T-helper 2 cell treated with Interferon-gamma antibody and Interleukin-4, amounts not matched to agents 5 μg/mL and 100 μg/mL, for 36 hours (primary cell): ENCODE measurements at regions not wholly inside any gene's neighbourhood (a gene's known extent, or its start where the extent isn't known, plus 50 kb on each side); places are given as distances from the start of the nearest gene placed in this dataset.
A peak's percentile ranks its signal among the peaks of the same experiment; 100 is the strongest.
"Not testable (repeated sequence)": the region's sequence is repeated elsewhere in the genome, so short reads cannot be mapped to it uniquely, and the experiment has no call there.

Experiments
- DNase-seq: peaks from one replicate; pipeline ENCODE4 v3.0.0; 2021; ENCODE audit warnings: low spot score
- H3K27ac Mint-ChIP-seq: one replicate; pipeline ENCODE4 v1.8.0; 2021; ENCODE audit warnings: mild to moderate bottlenecking, mixed read lengths
- H3K27me3 Mint-ChIP-seq: one replicate; pipeline ENCODE4 v1.8.0; 2021; ENCODE audit warnings: low read depth, mixed read lengths
- H3K36me3 Mint-ChIP-seq: one replicate; pipeline ENCODE4 v1.8.0; 2021; ENCODE audit warnings: low read depth, mixed read lengths
- H3K4me1 Mint-ChIP-seq: one replicate; pipeline ENCODE4 v1.8.0; 2021; ENCODE audit warnings: low read depth, mixed read lengths
- H3K4me3 Mint-ChIP-seq: one replicate; pipeline ENCODE4 v1.8.0; 2022; ENCODE audit warnings: mild to moderate bottlenecking, moderate library complexity, mixed read lengths
- H3K9me3 Mint-ChIP-seq: one replicate; pipeline ENCODE4 v1.8.0; 2021; ENCODE audit warnings: mixed read lengths

DNA sequence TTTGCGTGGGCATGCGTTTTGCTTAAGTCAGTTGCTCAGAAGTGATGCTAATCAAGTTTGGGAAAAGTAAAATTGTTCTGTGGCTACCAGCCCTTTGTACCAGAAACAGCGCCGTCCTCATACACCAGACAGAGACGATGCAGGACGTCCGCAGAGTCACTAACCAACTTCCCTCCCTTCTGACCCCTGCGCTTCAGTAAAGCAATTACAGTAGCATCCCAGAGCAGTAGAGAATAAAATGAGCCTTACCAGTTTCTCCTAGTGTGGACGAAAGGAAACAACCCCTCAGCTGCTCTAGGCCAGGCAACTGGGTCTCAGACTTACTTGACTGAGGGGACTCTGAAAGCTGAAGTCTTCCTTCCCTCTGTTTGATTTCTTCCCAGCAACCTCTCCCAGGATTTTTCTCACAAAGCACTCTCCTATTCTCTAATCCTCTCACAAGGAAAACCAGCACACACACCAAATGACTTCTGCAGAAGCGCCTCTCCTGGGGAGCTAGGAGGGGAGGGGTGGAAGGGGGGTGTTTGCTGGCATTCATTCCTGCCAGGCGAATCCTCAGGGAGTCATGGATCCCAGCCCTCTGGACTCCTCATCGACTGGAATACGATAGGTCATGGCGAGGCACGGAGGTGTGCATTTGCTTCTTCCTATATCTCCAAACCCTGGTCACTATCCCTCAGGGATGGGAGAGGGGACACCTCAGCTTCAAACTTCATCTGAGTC is 56.0 kb upstream of the MID1 start:
- Mint-ChIP-seq H3K4me3 (no peak overlapping the region), H3K36me3 (no peaks in the 10 kb centered on the region), H3K27ac (no peak overlapping the region), H3K27me3 (no peaks in the 10 kb centered on the region), H3K4me1 (no peaks in the 10 kb centered on the region), H3K9me3 (no peaks in the 10 kb centered on the region)
- DNase-seq = no peak

DNA sequence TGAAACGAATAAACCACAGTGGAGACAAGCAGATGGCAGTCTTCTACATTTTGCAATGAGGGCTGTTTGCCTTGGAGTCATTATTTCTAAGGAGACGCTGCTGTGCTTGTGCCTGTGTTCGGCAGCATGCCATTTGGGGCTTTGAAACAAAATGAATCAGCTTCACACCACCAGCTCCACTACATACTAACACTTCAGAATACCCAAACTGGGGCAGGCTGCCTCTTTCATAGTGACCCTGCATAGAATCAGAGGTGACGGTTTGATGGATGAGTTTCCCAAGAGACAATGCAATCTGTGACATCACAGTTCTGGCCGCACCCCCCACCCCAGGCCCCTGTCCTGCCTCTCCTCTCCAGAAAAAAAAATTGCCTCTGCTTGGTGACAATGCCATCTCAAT is 57.1 kb upstream of the MID1 start:
- H3K4me1 Mint-ChIP-seq = no peaks in the 10 kb centered on the region
- no peak overlapping the region for H3K27ac Mint-ChIP-seq
- no peak for DNase-seq
- H3K36me3 Mint-ChIP-seq = no peaks in the 10 kb centered on the region
- H3K27me3 Mint-ChIP-seq = no peaks in the 10 kb centered on the region
- H3K4me3 Mint-ChIP-seq = no peak overlapping the region
- no peaks in the 10 kb centered on the region for H3K9me3 Mint-ChIP-seq

DNA sequence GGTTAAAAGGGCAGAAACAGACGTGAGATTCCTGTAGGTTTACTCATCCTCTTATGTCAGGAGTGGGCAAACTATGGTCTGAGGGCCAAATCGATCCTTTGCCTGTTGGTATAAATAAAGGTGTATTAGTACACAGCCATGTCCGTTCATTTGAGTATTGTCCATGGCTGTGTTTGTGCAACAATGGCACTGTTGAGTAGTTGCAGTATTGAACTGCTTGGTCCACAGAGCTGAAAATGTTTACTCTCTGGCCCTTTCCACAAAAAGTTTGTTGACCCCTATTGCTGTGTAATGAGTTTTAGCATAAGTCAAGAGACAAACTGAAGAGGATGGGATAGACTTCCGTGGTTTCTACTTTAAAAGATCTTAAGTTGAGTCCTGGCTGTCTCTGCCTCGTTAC is 59.0 kb upstream of the MID1 start:
- DNase-seq = no peak
- H3K27ac Mint-ChIP-seq = no peak overlapping the region
- no peaks in the 10 kb centered on the region for H3K9me3 Mint-ChIP-seq
- no peaks in the 10 kb centered on the region for H3K4me1 Mint-ChIP-seq
- no peaks in the 10 kb centered on the region for H3K36me3 Mint-ChIP-seq
- H3K4me3 Mint-ChIP-seq = no peak overlapping the region
- H3K27me3 Mint-ChIP-seq = no peaks in the 10 kb centered on the region

DNA sequence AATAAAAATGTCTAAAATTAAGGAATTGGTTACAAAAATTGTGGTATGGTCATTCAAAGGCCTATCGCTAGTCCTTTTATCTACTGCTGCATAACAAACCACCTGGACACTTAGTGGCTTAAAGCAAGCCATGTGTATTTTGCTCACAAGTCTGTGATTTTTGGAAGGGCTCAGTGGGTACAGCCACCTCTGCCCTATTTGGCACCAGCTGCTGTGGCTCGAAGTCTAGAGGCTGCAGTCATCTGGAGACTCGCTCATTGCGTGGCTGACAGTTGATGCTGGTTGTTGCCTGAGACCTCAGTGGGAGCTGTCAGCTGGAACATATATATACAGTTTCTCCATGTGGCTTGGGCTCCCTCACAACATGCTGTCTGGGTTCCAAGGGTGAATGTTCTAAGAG is 60.8 kb upstream of the MID1 start:
- H3K4me3 Mint-ChIP-seq = no peak overlapping the region
- H3K27me3 Mint-ChIP-seq = no peaks in the 10 kb centered on the region
- H3K9me3 Mint-ChIP-seq = no peaks in the 10 kb centered on the region
- no peak overlapping the region for H3K27ac Mint-ChIP-seq
- no peaks in the 10 kb centered on the region for H3K36me3 Mint-ChIP-seq
- DNase-seq = no peak
- H3K4me1 Mint-ChIP-seq = no peaks in the 10 kb centered on the region

DNA sequence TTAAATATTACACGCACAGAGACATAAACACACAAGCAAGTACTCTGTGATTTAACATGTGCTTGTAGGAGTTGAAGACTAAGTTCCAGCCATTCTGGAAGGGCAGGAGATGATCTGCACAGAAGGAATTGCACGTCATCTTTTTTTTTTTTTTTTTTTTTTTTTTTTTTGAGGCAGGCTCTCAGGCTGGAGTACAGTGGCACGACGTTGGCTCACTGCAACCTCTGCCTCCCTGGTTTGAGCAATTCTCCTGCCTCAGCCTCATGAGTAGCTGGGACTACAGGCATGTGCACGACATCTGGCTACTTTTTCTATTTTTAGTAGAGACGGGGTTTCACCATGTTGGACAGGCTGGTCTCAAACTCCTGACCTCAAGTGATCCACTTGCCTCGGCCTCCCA is 63.2 kb upstream of the MID1 start:
- H3K4me3 Mint-ChIP-seq, H3K27me3 Mint-ChIP-seq, H3K27ac Mint-ChIP-seq, H3K4me1 Mint-ChIP-seq, H3K9me3 Mint-ChIP-seq, DNase-seq, H3K36me3 Mint-ChIP-seq: not testable (repeated sequence)

DNA sequence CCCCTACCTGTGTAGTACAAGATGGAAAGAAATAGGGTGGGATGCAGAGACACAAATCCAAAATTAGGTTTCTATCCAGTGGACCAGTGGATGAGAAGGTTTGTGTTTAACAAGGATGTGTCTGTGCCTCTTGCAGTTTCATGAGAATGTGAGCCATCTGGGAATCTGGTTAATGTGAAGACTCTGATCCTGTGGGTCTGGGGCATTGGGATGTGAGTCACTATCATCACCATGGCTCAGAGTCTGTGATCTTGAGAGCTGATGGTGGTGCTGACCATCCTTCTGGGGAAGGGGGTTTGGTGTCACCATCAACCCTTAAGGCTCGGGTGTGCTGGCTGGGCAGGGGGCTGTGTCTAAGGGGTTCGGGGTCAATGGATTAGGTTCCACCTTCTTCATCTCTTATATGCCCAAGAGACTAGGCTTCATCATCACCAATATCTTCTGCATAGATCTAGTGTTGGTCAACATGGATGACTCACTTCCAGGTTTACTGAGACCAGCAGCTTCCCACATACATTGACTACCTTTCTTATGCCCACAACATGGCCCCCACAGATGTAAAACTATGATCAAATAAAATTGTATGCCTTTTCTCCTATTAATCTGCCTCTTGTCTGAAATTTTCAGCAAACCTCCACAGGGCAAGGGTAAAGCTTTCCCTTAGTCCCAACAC is 65.7 kb upstream of the MID1 start:
- Mint-ChIP-seq H3K27me3 (no peaks in the 10 kb centered on the region), H3K9me3 (no peaks in the 10 kb centered on the region), H3K27ac (no peak overlapping the region), H3K36me3 (no peaks in the 10 kb centered on the region), H3K4me1 (no peaks in the 10 kb centered on the region), H3K4me3 (no peak overlapping the region)
- DNase-seq = no peak

DNA sequence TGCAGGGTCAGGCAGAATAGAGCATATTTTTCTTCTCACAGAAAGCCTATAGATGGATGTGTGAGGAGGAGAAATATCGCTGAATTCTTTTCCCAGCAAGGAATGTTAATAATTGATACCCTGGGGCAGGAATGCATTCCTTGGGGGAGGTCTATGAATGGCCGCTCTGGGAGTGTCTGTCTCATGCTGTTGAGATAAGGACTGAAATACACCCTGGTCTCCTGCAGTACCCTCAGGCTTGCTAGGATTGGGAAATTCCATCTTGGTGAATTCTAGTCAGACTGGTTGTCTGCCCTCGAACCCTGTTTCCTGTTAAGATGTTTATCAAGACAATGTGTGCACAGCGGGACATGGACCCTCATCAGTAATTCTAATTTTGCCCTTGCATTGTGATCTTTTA is 71.4 kb upstream of the MID1 start:
- DNase-seq, H3K9me3 Mint-ChIP-seq, H3K4me3 Mint-ChIP-seq, H3K27ac Mint-ChIP-seq, H3K27me3 Mint-ChIP-seq, H3K4me1 Mint-ChIP-seq, H3K36me3 Mint-ChIP-seq: not testable (repeated sequence)

DNA sequence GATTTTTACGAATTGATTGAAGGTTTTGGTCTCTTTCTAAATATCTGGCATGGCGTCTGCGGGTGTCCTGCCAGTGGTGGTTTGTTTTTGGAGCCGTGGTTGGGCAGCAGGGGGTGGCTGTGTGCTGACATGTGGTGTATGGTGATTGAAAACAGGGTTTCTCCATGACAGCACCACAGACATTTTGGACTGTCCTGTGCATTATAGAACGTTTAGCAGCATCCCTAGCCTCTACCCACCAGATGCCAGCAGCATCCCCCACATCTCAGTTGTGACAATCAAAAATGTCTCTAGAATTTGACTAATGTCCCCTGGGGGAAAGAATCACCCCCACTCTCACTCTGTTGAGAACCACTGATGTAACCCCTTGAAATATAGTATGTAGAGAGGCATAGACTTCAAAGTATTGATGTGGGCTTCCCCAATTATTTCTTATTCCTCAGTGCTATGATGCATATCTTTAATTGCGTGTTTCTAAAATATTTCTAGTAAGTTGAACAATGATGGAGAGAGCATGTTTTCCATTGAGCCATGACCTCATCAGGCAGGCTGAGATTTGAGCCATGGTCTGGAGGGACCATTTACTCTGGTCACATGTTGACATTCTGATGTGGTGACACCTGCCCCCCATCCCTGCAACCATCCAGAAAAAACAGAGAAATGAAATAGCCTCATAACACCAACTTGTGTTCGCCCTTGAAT is 77.4 kb upstream of the MID1 start:
- Mint-ChIP-seq H3K4me1 (no peaks in the 10 kb centered on the region), H3K27me3 (no peaks in the 10 kb centered on the region), H3K9me3 (no peaks in the 10 kb centered on the region), H3K36me3 (no peaks in the 10 kb centered on the region), H3K27ac (no peak overlapping the region), H3K4me3 (no peak overlapping the region)
- DNase-seq = no peak

DNA sequence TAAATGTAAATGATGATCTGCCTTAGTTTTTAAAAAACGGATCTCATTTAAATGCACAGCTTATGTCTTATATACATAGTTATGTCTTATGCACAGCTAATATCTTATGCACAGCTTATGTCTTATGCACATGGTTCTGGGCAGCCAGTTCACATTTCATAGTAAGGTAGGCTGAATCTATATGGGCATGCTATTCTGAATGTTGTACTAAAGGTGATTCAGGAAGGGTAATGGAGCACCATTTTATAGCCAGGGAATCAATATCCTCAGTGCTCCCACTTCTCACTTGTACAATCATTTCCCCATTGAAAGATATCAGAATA is 77.9 kb upstream of the MID1 start:
- H3K27me3 Mint-ChIP-seq = no peaks in the 10 kb centered on the region
- H3K4me3 Mint-ChIP-seq = no peak overlapping the region
- H3K36me3 Mint-ChIP-seq = no peaks in the 10 kb centered on the region
- no peak for DNase-seq
- no peaks in the 10 kb centered on the region for H3K9me3 Mint-ChIP-seq
- H3K4me1 Mint-ChIP-seq = no peaks in the 10 kb centered on the region
- H3K27ac Mint-ChIP-seq = no peak overlapping the region

DNA sequence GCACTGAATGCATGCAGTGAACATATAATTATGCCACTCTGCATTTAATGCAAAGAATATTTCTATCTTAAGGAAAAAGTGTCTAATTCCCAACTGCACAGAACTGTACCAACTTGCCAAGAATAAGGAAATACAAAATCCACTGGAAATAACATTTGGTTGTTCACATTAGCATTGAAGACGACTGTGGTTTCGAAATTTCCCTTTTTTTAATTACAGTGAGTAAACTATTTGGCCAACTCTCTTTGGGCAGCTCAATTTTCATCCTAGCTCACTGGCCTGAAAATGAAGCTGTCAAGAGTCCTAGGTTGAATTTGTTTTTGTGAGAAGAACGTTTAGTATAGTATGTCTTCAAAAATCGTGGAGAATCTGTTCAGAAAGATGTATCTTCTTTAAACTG is 81.6 kb upstream of the MID1 start:
- Mint-ChIP-seq H3K27me3 (no peaks in the 10 kb centered on the region), H3K36me3 (no peaks in the 10 kb centered on the region), H3K4me3 (no peak overlapping the region), H3K4me1 (no peaks in the 10 kb centered on the region), H3K9me3 (no peaks in the 10 kb centered on the region), H3K27ac (no peak overlapping the region)
- DNase-seq = no peak

DNA sequence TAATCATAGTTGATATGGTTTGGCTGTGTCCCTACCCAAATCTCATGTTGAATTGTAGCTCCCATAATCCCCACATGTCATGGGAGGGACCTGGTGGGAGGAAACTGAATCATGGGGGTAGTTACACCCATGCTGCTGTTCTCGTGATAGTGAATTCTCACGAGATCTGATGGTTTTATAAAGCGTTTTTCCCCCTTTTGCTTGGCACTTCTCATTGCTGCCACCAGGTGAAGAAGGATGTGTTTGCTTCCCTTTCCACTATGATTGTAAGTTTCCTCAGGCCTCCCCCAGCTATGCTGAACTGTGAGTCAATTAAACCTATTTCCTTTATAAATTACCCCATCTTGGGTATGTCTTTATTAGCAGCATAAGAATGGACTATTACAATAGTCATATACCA is 86.0 kb upstream of the MID1 start:
- not testable (repeated sequence) for DNase-seq, H3K4me1 Mint-ChIP-seq, H3K4me3 Mint-ChIP-seq, H3K27ac Mint-ChIP-seq, H3K9me3 Mint-ChIP-seq, H3K27me3 Mint-ChIP-seq, H3K36me3 Mint-ChIP-seq

DNA sequence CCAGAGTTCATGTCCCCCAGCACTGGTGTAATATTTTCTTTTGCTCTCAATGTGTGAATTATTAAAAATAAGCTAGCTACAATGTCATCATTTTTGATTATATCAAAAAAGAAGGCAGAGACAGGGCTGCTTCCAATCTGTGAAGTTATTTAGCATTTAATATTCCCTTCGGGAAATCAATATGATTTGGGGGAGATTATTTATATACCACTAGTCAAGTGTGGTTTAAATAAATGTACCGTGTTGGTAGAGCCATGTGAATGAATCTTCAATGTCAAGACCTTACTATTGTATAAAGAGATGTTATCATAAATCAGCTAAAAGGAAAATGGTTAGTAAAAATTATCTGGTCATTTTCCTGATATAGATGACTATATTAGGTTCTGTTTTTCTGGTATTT is 87.4 kb upstream of the MID1 start:
- Mint-ChIP-seq H3K27ac (no peak overlapping the region), H3K27me3 (no peaks in the 10 kb centered on the region), H3K36me3 (no peaks in the 10 kb centered on the region), H3K9me3 (no peaks in the 10 kb centered on the region), H3K4me3 (no peak overlapping the region), H3K4me1 (no peaks in the 10 kb centered on the region)
- DNase-seq = no peak

DNA sequence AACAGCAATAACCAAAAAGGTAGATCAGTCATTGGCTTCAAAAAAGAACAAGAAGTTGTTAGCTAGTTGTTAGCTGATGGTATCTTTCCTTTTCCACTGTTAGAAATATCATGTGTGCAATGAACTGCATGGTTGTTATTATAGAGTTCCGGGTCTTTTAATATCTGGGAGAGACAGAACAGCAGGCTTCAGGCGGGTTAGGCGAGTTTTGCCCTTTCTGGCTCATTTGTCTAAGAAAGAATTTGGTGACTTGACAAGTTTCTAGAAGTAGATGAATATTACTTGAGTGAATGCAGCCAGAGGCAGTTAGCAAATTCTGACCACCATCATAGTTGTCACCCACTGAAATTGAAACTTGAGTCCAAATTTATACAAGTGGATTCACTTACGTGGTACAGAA is 88.9 kb upstream of the MID1 start:
- H3K27me3 Mint-ChIP-seq = no peaks in the 10 kb centered on the region

DNA sequence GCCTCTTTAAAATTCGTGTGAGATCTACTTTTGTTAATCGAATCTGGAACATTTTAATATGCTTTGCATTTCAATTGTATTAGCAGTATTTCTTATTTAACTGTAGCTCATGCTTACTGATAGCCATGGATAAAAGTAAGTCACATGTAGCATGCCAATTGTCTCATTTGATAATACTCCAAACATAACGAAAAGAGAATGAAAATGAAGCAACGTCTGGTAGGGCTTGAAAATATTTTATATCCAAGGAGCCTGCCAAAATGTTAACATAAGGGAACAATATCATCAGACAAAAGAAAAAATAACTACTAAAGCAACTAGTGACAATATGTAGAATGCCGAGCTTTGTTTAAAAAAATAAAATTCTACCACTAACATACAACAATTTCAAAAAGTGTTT is 94.1 kb upstream of the MID1 start:
- no peak overlapping the region for H3K27ac Mint-ChIP-seq
- H3K9me3 Mint-ChIP-seq = no peaks in the 10 kb centered on the region
- H3K4me3 Mint-ChIP-seq = no peak overlapping the region
- no peak for DNase-seq
- no peaks in the 10 kb centered on the region for H3K4me1 Mint-ChIP-seq
- H3K36me3 Mint-ChIP-seq = no peaks in the 10 kb centered on the region
- no peaks in the 10 kb centered on the region for H3K27me3 Mint-ChIP-seq

More for the DNA sequence above, 88.9 kb upstream of the MID1 start:
- Mint-ChIP-seq H3K9me3 (no peaks in the 10 kb centered on the region), H3K36me3 (no peaks in the 10 kb centered on the region), H3K4me1 (no peaks in the 10 kb centered on the region), H3K27ac (no peak overlapping the region), H3K4me3 (no peak overlapping the region)
- DNase-seq = no peak

DNA sequence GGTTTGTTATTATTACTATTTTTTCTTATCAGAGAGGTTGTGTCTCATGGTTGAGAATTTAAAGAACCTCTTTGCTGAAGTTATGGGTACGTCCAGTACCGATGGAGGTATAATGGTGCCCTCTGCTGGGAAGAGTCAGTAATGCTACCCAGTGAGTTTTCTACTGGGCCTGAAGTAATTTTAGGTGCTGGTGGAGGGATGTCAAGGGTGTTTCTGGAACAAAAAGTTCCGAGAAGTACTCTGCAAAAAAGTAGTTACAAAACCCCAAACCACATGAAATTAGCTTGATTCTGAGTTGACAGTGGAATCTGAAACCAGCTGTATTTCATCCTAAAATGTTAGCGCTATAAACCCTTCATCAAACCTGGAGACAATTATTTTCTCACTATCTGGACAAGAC is 102.5 kb upstream of the MID1 start:
- Mint-ChIP-seq H3K36me3 (no peaks in the 10 kb centered on the region), H3K4me3 (no peak overlapping the region), H3K27me3 (no peaks in the 10 kb centered on the region), H3K9me3 (no peaks in the 10 kb centered on the region), H3K4me1 (no peaks in the 10 kb centered on the region), H3K27ac (no peak overlapping the region)
- peak; percentile 3 for DNase-seq
